Endothelial cell (in vitro differentiated cells): ENCODE measurements at regions not wholly inside any gene's neighbourhood (a gene's known extent, or its start where the extent isn't known, plus 50 kb on each side); places are given as distances from the start of the nearest gene placed in this dataset.

Source experiments
- DNase-seq: peaks from one replicate; pipeline ENCODE4 v3.0.0; 2021; ENCODE audit warnings: low spot score
- H3K27ac Mint-ChIP-seq: one replicate; pipeline ENCODE4 v1.8.0; 2021; ENCODE audit warnings: mixed read lengths, inconsistent platforms; ENCODE audit not compliant: unreplicated experiment
- H3K27me3 Mint-ChIP-seq: one replicate; pipeline ENCODE4 v1.8.0; 2021; ENCODE audit warnings: mild to moderate bottlenecking, moderate library complexity, mixed read lengths, inconsistent platforms; ENCODE audit not compliant: unreplicated experiment
- H3K36me3 Mint-ChIP-seq: one replicate; pipeline ENCODE4 v1.8.0; 2021; ENCODE audit warnings: mild to moderate bottlenecking, low read depth, mixed read lengths, inconsistent platforms; ENCODE audit not compliant: unreplicated experiment
- H3K4me1 Mint-ChIP-seq: one replicate; pipeline ENCODE4 v1.8.0; 2021; ENCODE audit warnings: mild to moderate bottlenecking, mixed read lengths, inconsistent platforms; ENCODE audit not compliant: unreplicated experiment
- H3K4me3 Mint-ChIP-seq: one replicate; pipeline ENCODE4 v1.8.0; 2021; ENCODE audit warnings: mild to moderate bottlenecking, mixed read lengths, inconsistent platforms; ENCODE audit not compliant: unreplicated experiment
- H3K9me3 Mint-ChIP-seq: one replicate; pipeline ENCODE4 v1.8.0; 2021; ENCODE audit warnings: mixed read lengths, inconsistent platforms; ENCODE audit not compliant: unreplicated experiment
- CTCF ChIP-seq: fragments of 200-600 bp; sonication (generic); IDR thresholded peaks from one replicate; pipeline ENCODE4 v1.5.0; 2021; ENCODE audit warnings: antibody characterized with exemption; ENCODE audit not compliant: unreplicated experiment

DNA sequence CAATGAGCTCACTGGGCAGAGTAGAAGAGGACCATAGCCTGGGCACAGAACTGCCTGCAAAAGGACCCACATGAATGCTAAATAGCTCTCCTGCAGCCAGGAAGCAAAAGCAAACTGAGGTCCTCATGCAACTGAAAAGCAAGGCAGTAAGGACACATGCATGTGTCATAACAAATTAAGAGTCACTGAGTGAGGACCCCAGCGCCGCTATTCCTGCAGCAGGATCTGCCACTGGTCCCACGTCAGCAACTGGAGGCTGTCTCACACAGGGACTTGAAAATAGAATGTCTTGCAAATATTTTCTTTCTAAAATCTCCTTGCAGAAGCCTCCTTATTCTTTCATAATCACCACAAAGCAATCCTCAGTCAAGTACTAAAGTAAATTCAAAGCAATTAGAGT, 559.6 kb upstream of the DAB1 start:
- Mint-ChIP-seq H3K27ac (no peak overlapping the region), H3K4me1 (peaks cover 4% of the 10 kb centered on the region)

GRCh38 chr1:57982852-57983251, 559.0 kb upstream of the DAB1 start:
- H3K4me3 Mint-ChIP-seq, result no peak overlapping the region
- H3K36me3 Mint-ChIP-seq, result no peaks in the 10 kb centered on the region
- no peak for TF ChIP-seq CTCF
- DNase-seq, result no peak
- H3K27ac Mint-ChIP-seq, result no peak overlapping the region
- no peaks in the 10 kb centered on the region for H3K9me3 Mint-ChIP-seq
- H3K4me1 Mint-ChIP-seq, result peaks cover 4% of the 10 kb centered on the region
- H3K27me3 Mint-ChIP-seq, result peaks cover 2% of the 10 kb centered on the region

More for the DNA sequence above, 559.6 kb upstream of the DAB1 start:
- no peak for DNase-seq
- H3K4me3 Mint-ChIP-seq, result no peak overlapping the region
- H3K36me3 Mint-ChIP-seq, result no peaks in the 10 kb centered on the region
- no peak for TF ChIP-seq CTCF
- H3K27me3 Mint-ChIP-seq, result peaks cover 2% of the 10 kb centered on the region
- no peaks in the 10 kb centered on the region for H3K9me3 Mint-ChIP-seq

- DNase-seq, result no peak
- Mint-ChIP-seq H3K9me3 (no peaks in the 10 kb centered on the region), H3K4me3 (no peak overlapping the region), H3K27ac (no peak overlapping the region), H3K36me3 (no peaks in the 10 kb centered on the region), H3K4me1 (no peaks in the 10 kb centered on the region), H3K27me3 (peaks cover 3% of the 10 kb centered on the region)
- TF ChIP-seq CTCF, result no peak
These were observed 552.4 kb upstream of the DAB1 start for GRCh38 chr1:57976216-57976615.

DNA sequence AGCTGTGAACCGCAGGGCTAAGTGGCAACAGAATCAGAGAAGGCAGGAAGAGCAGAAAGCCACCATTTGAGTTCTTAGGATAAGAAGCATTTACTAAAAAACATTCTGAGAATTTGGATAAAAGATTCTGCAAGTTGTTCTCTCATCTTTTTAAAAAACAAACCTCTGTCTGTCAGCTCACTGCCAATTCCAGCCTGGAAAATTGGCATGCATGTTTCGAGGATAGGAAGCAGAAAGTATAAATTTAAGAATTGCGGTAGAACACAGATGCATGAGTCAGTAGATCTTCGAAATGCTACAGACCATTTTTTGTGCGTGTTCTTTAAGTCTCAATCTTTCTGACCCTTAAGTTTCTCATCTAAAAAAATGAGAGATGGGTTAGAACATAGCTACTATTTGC, 544.5 kb upstream of the DAB1 start:
- no peaks in the 10 kb centered on the region for H3K27me3 Mint-ChIP-seq
- no peak for TF ChIP-seq CTCF
- H3K4me3 Mint-ChIP-seq, result no peak overlapping the region
- H3K36me3 Mint-ChIP-seq, result no peaks in the 10 kb centered on the region
- DNase-seq, result no peak
- no peaks in the 10 kb centered on the region for H3K9me3 Mint-ChIP-seq
- no peaks in the 10 kb centered on the region for H3K4me1 Mint-ChIP-seq
- no peak overlapping the region for H3K27ac Mint-ChIP-seq

DNA sequence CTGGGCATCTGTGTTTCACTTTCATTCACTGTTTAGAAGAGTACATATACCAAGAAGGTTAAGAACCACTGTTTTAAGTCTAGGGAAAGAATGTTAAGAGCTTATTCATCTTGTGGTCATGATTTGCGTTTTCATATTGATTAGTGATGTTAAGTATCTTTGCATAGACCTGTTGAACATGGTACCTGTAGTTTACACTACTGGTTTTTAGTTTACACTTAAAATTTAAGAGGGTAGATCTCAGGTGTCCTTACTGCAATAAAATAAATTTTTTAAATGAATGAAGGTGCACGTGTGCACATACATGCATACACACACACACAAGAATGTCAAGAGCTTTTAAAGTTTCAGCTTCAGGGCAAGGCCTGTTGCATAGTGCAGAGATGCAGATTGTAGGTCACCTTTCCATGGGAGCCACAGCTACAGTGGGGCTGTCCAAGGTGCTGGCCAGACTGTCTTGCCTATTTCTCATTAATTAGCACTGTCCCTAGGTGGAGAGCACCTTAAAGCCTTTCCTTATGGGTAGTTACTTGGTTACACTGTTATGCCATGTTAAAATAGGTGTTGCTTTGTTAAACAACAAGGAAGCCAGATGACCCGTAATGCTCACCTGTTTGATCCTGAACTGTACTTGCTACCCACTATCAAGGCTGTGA, 543.0 kb upstream of the DAB1 start:
- no peaks in the 10 kb centered on the region for H3K4me1 Mint-ChIP-seq
- H3K4me3 Mint-ChIP-seq, result no peak overlapping the region
- TF ChIP-seq CTCF, result no peak
- no peaks in the 10 kb centered on the region for H3K36me3 Mint-ChIP-seq
- no peaks in the 10 kb centered on the region for H3K9me3 Mint-ChIP-seq
- DNase-seq, result peak; percentile 49
- H3K27me3 Mint-ChIP-seq, result no peaks in the 10 kb centered on the region
- H3K27ac Mint-ChIP-seq, result no peak overlapping the region
